ENCODE measurements at regions not wholly inside any gene's neighbourhood (a gene's known extent, or its start where the extent isn't known, plus 50 kb on each side); places are given as distances from the start of the nearest gene placed in this dataset.
A peak's percentile ranks its signal among the peaks of the same experiment; 100 is the strongest.
"Not testable (repeated sequence)": the region's sequence is repeated elsewhere in the genome, so short reads cannot be mapped to it uniquely, and the experiment has no call there.

DNA sequence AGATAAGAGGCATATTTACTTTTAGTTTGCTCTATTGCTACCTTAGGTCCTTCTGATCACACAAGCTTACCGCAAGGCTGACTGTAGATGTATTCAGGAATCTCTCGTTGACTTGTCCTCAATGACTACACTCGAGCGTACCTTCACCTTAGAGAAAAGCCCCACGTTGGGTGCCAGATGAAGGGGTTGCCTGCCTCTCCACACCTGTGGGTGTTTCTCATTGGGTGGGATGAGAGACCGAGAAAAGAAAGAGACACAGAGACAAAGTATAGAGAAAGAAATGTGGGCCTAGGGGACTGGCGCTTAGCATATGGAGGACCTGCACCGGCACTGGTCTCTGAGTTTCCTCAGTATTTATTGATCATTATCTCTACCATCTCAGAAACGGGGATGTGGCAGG, 51.8 kb downstream of the ASCL4 start:
- DNase-seq (ENCODE audit: low read depth in 3 of 3, low spot score in 2 of 3) = no peak

- no peak for DNase-seq (ENCODE audit: low read depth in 3 of 3, low spot score in 2 of 3)
Measured at GRCh38 chr12:107829271-107829670, 54.8 kb downstream of the ASCL4 start.

- no peak for DNase-seq (ENCODE audit: low read depth in 3 of 3, low spot score in 2 of 3)
Measured at GRCh38 chr12:107832441-107832840, 57.9 kb downstream of the ASCL4 start.

GRCh38 chr12:107840186-107840585, 65.7 kb downstream of the ASCL4 start:
- no peak for DNase-seq (ENCODE audit: low read depth in 3 of 3, low spot score in 2 of 3)

GRCh38 chr12:107843351-107844311, 69.1 kb downstream of the ASCL4 start:
- DNase-seq (ENCODE audit: low read depth in 3 of 3, low spot score in 2 of 3) = no peak

DNA sequence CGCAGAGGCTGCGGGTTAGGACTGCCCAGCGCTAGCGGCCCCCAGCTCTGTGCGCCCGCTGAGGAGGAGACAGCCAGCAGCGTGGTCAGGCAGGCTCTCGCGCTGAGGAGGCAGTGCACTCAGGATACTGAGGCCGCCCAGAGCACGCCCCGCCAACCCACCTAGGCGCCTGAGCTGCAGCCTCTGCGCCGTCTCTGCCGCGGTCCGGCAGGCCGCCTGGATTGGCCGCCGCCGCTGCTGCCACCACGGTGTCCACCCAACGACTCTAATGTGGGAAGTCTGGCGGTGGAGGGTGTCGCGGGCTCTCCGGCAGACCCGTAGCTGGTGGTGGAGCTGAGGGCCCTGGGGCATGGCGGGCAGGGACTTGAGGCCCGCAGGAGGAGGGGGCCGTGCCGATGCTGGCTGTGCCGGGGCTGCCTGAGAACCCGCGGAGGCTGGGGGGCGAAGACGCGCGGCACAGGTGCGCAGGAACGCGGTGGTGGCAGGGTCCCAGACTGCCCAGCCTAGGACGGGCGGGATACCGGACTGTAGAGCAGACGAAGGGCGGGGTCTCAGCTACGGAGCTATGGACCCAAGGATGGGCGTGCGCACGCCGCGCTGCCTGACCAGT, 69.9 kb downstream of the ASCL4 start:
- no peak for DNase-seq (ENCODE audit: low read depth in 3 of 3, low spot score in 2 of 3)

DNA sequence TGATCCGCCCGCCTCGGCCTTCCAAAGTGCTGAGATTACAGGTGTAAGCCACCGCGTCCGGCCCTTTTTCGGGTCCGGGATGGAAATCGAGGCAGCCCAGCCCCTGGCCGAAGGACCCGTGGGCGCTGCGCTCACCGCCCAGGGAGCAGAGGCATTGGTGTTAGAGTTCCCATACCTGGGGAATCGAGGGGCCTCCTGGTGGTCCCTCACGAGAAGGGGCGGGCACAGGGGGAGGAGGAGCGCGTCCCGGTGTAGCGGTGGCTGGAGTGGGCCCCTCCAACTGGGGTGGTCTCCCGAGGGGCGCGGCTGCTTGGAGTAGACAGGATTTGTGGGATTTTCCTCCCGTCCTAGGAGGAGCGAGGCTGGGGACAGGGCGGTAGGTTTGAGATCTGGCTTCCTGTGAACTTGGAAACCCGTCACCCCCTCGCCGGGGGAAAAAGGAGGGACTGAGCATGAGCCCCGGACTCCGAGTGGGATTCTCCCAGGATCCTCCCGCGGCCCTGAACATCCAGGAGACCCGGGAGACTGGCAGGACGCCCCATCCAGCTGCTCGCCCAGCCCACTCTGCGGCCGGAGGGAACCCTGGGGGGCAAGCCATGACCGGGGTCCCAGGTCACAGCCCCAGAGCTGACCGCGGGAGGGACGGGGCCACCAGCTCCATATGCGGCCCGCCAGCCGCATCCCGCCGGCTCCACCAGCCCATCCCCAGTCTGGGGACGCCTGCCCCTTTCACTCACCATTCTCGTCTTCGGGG, 70.9 kb downstream of the ASCL4 start:
- no peak for DNase-seq (ENCODE audit: low read depth in 3 of 3, low spot score in 2 of 3)

DNA sequence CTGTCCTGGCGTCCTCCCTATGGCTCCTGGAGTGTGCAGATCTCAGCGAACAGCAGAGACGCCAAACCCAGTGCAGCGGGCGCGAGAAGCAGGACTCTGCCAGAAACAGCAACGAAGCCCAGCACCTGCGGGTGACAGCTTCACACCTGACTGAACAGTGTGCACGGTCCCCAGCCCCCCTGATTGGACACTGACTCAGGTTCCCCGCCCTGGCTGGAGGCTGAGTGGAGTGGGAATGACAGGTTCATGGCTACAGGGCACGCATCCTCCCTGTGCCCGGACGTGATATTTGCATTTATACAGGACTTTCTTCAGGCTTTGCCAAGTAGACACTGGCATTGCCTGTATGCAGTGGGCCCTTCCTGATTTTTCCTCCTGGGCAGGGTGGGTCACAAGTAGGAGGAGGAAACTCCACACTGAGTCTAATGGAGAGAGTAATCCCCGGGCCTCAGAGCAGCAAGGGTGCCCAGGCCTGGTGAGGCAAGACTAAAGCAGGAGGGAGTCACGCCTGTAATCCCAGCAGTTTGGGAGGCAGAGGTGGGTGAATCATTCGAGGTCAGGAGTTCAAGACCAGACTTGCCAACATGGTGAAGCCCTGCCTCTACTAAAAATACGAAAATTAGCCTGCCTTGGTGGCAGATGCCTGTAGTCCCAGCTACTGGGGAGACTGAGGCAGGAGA, 71.6 kb downstream of the ASCL4 start:
- DNase-seq (ENCODE audit: low read depth in 3 of 3, low spot score in 2 of 3) = no peak

DNA sequence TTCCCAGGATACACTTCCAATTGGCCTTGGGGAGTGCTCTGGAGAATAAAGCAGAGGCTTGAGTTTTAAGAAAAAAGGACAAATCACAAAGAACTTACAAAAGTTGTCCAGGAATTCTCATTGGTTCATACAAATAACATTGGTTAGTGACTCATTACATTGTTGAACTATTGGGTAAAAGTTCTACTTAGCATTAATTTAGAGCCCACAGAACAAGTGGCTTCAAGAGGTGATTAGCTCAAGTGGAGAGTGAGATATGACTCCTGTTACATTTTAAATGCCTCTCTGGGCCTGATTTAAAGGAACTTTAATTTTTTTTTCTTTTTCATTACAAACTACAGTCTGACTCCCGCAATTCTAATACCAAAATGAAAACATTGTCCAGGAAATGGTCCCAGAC, 72.9 kb downstream of the ASCL4 start:
- no peak for DNase-seq (ENCODE audit: low read depth in 3 of 3, low spot score in 2 of 3)

- DNase-seq (ENCODE audit: low read depth in 3 of 3, low spot score in 2 of 3) = no peak
Measured at GRCh38 chr12:107847830-107848229, 73.3 kb downstream of the ASCL4 start.

DNA sequence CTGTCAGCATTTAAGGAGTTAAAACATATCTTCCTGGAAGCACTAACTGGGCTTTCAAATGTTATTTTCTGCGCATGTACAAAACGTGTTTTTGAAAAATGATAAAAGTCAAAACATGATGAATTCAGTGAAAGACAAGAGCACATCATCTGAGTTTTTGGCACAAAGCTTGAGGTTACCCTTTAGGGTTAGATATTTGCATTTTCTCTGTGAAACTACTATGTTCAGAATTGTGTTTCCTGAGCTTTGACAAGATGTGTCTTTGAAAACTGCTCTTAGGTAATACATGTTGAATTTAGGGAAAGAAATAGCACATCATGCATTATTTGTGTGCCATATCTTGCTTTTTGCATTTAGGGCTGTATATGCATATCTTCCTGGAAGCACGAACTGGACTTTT, 79.0 kb downstream of the ASCL4 start:
- no peak for DNase-seq (ENCODE audit: low read depth in 3 of 3, low spot score in 2 of 3)

GRCh38 chr12:107855471-107855870, 81.0 kb downstream of the ASCL4 start:
- DNase-seq (ENCODE audit: low read depth in 3 of 3, low spot score in 2 of 3) = no peak

GRCh38 chr12:107856096-107856495, 81.6 kb downstream of the ASCL4 start:
- DNase-seq (ENCODE audit: low read depth in 3 of 3, low spot score in 2 of 3) = no peak

- no peak for DNase-seq (ENCODE audit: low read depth in 3 of 3, low spot score in 2 of 3)
Measured at GRCh38 chr12:107857191-107857590, 82.7 kb downstream of the ASCL4 start.

DNA sequence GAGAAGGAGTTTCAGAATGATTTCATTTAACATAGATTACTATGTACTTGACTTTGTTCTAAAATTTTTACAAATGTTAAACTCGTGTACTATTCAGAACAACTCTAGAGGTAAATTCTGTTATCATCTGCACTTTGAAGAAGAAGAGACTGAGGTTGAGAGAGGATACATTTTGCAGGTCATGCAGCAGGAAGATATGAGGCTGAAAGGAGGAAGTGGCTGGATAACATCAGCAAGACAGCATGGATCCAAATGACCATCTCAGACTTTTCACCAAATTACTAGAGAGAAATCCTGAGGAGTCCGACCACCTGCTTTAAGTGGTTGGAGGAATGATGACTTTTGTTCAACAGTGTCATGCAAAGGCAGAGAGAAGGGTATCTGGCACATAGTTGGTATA, 84.9 kb downstream of the ASCL4 start:
- DNase-seq (ENCODE audit: low read depth in 3 of 3, low spot score in 2 of 3) = no peak

GRCh38 chr12:107864235-107864634, 89.7 kb downstream of the ASCL4 start:
- no peak for DNase-seq (ENCODE audit: low read depth in 3 of 3, low spot score in 2 of 3)

DNA sequence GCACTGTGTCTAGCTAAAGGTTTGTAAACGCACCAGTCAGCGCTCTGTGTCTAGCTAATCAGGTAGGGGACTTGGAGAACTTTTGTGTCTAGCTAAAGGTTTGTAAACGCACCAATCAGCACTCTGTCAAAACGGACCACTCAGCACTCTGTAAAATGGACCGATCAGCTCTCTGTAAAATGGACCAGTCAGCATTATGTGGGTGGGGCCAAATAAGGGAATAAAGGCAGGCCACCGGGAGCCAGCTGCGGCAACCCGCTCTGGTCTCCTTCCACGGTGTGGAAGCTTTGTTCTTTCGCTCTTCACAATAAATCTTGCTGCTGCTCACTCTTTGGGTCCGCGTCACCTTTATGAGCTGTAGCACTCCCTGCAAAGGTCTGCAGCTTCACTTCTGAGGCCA, 90.2 kb downstream of the ASCL4 start:
- not testable (repeated sequence) for DNase-seq (ENCODE audit: low read depth in 3 of 3, low spot score in 2 of 3)

GRCh38 chr12:107873223-107873622, 98.7 kb downstream of the ASCL4 start:
- no peak for DNase-seq (ENCODE audit: low read depth in 3 of 3, low spot score in 2 of 3)

GRCh38 chr12:107875786-107876185, 101.3 kb downstream of the ASCL4 start:
- no peak for DNase-seq (ENCODE audit: low read depth in 3 of 3, low spot score in 2 of 3)

DNA sequence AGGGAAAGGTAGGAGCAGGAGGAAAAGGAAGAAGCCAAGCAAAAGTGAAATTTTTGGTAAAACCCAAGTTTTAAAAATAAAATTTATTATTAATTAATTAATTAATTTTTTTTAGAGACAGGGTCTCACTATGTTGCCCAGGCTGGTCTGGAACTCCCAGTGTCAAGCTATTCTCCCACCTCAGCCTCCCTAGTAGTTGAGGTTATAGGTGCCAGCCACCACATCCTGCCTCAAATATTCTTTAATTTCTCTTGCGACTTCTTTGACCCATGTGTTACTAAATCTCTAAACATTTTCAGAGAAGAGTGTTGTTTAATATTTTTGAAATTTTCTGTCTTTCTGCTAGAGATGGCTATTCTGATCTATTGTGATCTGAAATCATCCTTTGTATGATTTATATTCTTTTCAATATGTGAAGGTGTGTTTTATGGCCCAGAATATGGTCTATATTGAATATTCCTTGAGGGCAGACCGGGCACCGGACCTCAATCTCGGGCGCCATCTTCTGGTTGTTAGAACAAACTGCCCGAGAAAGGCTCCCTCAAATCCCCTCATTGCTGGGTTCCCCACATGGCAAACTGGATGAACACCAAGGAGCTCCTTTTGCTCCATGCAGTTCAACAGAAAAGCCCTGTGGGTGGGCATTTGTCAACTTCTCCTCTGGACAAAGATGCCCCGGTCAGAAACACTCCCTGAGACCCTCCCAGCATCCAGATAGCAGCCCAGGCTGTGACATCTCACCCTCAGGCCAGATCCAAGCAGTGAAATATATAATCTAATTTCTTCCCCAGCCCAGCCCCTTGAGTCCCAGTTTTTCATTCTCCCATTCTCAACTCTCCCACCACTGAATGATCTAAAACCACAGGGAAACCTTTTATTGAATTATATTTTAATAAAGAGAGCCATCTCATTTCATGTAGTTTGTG, 110.5 kb downstream of the ASCL4 start:
- peak in 2 of 3 donors; percentile 13 to 20 for DNase-seq (ENCODE audit: low read depth in 3 of 3, low spot score in 2 of 3)

Data from right renal cortex interstitium (tissue), 3 donors.